Panc1 (cell line): ENCODE measurements at regions not wholly inside any gene's neighbourhood (a gene's known extent, or its start where the extent isn't known, plus 50 kb on each side); places are given as distances from the start of the nearest gene placed in this dataset.

Experiments
- ATAC-seq: fragments of 200-7000 bp; cut with Tn5 transposase; 2 replicates; pipeline ENCODE4 v1.9.1; 2020; ENCODE audit warnings: mild to moderate bottlenecking, moderate library complexity
- BruUV-seq: library from RNA; stranded (reverse); fragments of 400-500 nt; replicated peaks from 2 replicates; lab custom pipeline; 2021; lab: Mats Ljungman, UMichigan
- CTCF ChIA-PET: fragments of 300-600 bp; sonication (Branson Sonifier 250); formaldehyde crosslinking; loops from one replicate; lab custom pipeline; 2022; ENCODE audit warnings: antibody characterized with exemption; lab: Charles Lee
- POLR2A ChIA-PET: fragments of 300-600 bp; sonication (Branson Sonifier 250); formaldehyde crosslinking; loops from one replicate; lab custom pipeline; 2022; ENCODE audit warnings: antibody characterized with exemption; lab: Charles Lee
- DNase-seq: peaks from one replicate; pipeline ENCODE4 v3.0.0-alpha.2; 2010; ENCODE audit warnings: low read depth, low spot score
- H3K27ac ChIP-seq: 2 replicates; pipeline ENCODE4 v1.5.1; 2011; ENCODE audit warnings: mild to moderate bottlenecking, low read length, inconsistent platforms
- H3K27me3 ChIP-seq: fragments of 200-500 bp; sonication (Bioruptor generic); 2 replicates; pipeline ENCODE4 v1.6.0; 2014; ENCODE audit warnings: low read length, inconsistent platforms; ENCODE audit not compliant: control insufficient read depth, insufficient read depth
- H3K36me3 ChIP-seq: fragments of 200-500 bp; sonication (Bioruptor generic); 2 replicates; pipeline ENCODE4 v1.5.1; 2014; ENCODE audit warnings: inconsistent platforms, mild to moderate bottlenecking, low read length, moderate library complexity; ENCODE audit not compliant: control insufficient read depth, insufficient read depth
- H3K4me1 ChIP-seq: 2 replicates; pipeline ENCODE4 v1.5.1; 2011; ENCODE audit warnings: inconsistent platforms, mild to moderate bottlenecking, low read length, moderate library complexity; ENCODE audit not compliant: control insufficient read depth, insufficient read depth
- H3K4me3 ChIP-seq, 2 experiments: 2 replicates each; pipeline ENCODE4 v1.5.1; 2011 to 2012; ENCODE audit warnings: low read depth in 2 of 2, low read length in 2 of 2, mild to moderate bottlenecking in 2 of 2, inconsistent platforms in 1 of 2, moderate library complexity in 1 of 2
- H3K9me3 ChIP-seq: fragments of 200-500 bp; sonication (Bioruptor generic); 2 replicates; pipeline ENCODE4 v1.5.1; 2014; ENCODE audit warnings: low read depth, mild to moderate bottlenecking, inconsistent platforms, low read length, moderate library complexity; ENCODE audit not compliant: control insufficient read depth, insufficient read depth
- POLR2AphosphoS5 ChIP-seq: IDR thresholded peaks from 2 replicates; pipeline ENCODE4 v1.6.1; 2012; ENCODE audit warnings: mild to moderate bottlenecking, low read depth, low read length, moderate library complexity
- SIN3A ChIP-seq: IDR thresholded peaks from 2 replicates; pipeline ENCODE4 v1.6.1; 2012; ENCODE audit warnings: low read depth, mild to moderate bottlenecking, low read length, moderate library complexity, borderline replicate concordance; ENCODE audit not compliant: insufficient read depth
- TCF7L2 ChIP-seq: IDR thresholded peaks from 2 replicates; pipeline ENCODE4 v1.6.1; 2011; ENCODE audit warnings: mild to moderate bottlenecking, low read depth, low read length, inconsistent platforms
- in situ Hi-C: cut with HindIII; loops from 2 replicates; pipeline ENCODE4 v1.10.0; 2016; ENCODE audit warnings: low sequenced_read_pairs, low pct_unique_long_range_greater_than_20kb
- intact Hi-C: fragments of 100-400 bp; cut with micrococcal nuclease; formaldehyde crosslinking; loops from one replicate; pipeline ENCODE4 v1.10.0; 2022; ENCODE audit not compliant: unreplicated experiment
- TF ChIP-seq, protein P1 (sequence below): fragments of 450-650 bp; IDR thresholded peaks from 2 replicates; pipeline ENCODE4 v1.5.1; 2017; ENCODE audit warnings: mild to moderate bottlenecking
- TF ChIP-seq, protein P2 (sequence below), 2 experiments: IDR thresholded peaks; 2 replicates each; pipeline ENCODE4 v1.6.1; 2011 to 2012; ENCODE audit warnings: low read depth in 2 of 2, control low read depth in 1 of 2, low read length in 1 of 2, mild to moderate bottlenecking in 1 of 2, moderate library complexity in 1 of 2; ENCODE audit not compliant: insufficient read depth in 1 of 2

DNA sequence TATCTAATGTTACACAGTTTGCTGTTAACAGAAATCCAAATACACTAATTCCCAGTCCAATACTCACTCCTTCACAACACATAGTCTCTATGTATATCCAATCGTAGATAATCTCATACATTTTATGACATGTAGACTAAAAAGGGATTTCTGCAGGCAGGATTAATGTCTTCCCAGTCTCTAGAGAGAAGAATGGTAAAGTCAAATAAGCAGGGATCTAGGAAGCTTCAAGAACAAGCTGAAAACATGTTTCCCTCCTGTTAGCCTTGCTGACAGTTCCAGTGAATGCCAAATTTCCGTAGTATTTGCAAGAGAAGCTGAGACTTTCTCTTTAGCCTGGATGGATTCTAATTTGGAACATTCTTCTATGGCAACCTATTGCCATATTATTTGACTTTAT lies 500.1 kb downstream of the IGSF11 start:
- H3K36me3 ChIP-seq: no peaks in the 10 kb centered on the region
- no peaks in the 10 kb centered on the region for H3K27me3 ChIP-seq
- ATAC-seq: no peak
- in situ Hi-C loops: no loop called here
- H3K27ac ChIP-seq: no peak overlapping the region
- H3K4me3 ChIP-seq: no peak overlapping the region
- BruUV-seq: no TSS peak
- intact Hi-C loops: no loop called here
- ChIA-PET CTCF (no interaction called here), POLR2A (no interaction called here)
- no peak for DNase-seq
- TF ChIP-seq TCF7L2 (no peak), SIN3A (no peak), POLR2AphosphoS5 (no peak)
- TF ChIP-seq, protein P1, sequence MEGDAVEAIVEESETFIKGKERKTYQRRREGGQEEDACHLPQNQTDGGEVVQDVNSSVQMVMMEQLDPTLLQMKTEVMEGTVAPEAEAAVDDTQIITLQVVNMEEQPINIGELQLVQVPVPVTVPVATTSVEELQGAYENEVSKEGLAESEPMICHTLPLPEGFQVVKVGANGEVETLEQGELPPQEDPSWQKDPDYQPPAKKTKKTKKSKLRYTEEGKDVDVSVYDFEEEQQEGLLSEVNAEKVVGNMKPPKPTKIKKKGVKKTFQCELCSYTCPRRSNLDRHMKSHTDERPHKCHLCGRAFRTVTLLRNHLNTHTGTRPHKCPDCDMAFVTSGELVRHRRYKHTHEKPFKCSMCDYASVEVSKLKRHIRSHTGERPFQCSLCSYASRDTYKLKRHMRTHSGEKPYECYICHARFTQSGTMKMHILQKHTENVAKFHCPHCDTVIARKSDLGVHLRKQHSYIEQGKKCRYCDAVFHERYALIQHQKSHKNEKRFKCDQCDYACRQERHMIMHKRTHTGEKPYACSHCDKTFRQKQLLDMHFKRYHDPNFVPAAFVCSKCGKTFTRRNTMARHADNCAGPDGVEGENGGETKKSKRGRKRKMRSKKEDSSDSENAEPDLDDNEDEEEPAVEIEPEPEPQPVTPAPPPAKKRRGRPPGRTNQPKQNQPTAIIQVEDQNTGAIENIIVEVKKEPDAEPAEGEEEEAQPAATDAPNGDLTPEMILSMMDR: no peak
- TF ChIP-seq, protein P2, sequence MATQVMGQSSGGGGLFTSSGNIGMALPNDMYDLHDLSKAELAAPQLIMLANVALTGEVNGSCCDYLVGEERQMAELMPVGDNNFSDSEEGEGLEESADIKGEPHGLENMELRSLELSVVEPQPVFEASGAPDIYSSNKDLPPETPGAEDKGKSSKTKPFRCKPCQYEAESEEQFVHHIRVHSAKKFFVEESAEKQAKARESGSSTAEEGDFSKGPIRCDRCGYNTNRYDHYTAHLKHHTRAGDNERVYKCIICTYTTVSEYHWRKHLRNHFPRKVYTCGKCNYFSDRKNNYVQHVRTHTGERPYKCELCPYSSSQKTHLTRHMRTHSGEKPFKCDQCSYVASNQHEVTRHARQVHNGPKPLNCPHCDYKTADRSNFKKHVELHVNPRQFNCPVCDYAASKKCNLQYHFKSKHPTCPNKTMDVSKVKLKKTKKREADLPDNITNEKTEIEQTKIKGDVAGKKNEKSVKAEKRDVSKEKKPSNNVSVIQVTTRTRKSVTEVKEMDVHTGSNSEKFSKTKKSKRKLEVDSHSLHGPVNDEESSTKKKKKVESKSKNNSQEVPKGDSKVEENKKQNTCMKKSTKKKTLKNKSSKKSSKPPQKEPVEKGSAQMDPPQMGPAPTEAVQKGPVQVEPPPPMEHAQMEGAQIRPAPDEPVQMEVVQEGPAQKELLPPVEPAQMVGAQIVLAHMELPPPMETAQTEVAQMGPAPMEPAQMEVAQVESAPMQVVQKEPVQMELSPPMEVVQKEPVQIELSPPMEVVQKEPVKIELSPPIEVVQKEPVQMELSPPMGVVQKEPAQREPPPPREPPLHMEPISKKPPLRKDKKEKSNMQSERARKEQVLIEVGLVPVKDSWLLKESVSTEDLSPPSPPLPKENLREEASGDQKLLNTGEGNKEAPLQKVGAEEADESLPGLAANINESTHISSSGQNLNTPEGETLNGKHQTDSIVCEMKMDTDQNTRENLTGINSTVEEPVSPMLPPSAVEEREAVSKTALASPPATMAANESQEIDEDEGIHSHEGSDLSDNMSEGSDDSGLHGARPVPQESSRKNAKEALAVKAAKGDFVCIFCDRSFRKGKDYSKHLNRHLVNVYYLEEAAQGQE (IDR thresholded peaks at IDR 0.05; ENCODE audit: insufficient read depth in 1 of 2, low read depth in 2 of 2, low read length in 1 of 2): no peak
- no peaks in the 10 kb centered on the region for H3K9me3 ChIP-seq
- no peaks in the 10 kb centered on the region for H3K4me1 ChIP-seq

DNA sequence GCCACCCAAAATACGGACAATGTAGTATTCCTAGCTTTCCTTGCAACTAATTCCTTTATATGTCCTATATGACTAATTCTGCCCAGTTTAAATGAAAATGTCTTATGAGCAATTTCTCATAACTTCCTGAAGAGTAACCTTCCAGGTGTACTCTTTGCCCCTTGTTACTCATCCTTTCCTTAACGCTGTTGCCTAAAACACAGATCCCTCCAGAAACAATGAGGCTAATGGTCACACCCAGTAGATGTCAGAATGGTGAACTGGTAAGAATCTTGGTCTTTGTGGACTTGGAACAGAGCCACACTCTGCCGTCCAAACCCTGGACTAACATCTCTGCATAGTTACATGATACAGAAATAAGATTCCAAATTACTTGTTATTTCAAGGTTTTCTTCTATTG lies 497.9 kb downstream of the IGSF11 start:
- H3K4me1 ChIP-seq: no peaks in the 10 kb centered on the region
- no peak for DNase-seq
- TF ChIP-seq, protein P1: no peak
- TF ChIP-seq, protein P2 (IDR thresholded peaks at IDR 0.05; ENCODE audit: insufficient read depth in 1 of 2, low read depth in 2 of 2, low read length in 1 of 2): no peak
- TF ChIP-seq TCF7L2 (no peak), SIN3A (no peak)
- no TSS peak for BruUV-seq
- no peak overlapping the region for H3K27ac ChIP-seq
- no peaks in the 10 kb centered on the region for H3K36me3 ChIP-seq
- ATAC-seq: no peak
- ChIA-PET CTCF (no interaction called here), POLR2A (no interaction called here)
- no peaks in the 10 kb centered on the region for H3K9me3 ChIP-seq
- intact Hi-C loops (no loop called here), in situ Hi-C loops (no loop called here)
- no peaks in the 10 kb centered on the region for H3K27me3 ChIP-seq
- H3K4me3 ChIP-seq: no peak overlapping the region
